Muscle of leg (tissue), 3 donors: ENCODE measurements at regions not wholly inside any gene's neighbourhood (a gene's known extent, or its start where the extent isn't known, plus 50 kb on each side); places are given as distances from the start of the nearest gene placed in this dataset.

ENCODE experiments used
- DNase-seq: peaks from one replicate; pipeline ENCODE4 v3.0.0; 2013
- H3K27ac ChIP-seq: one replicate; pipeline ENCODE4 v1.5.1; 2013; ENCODE audit warnings: mild to moderate bottlenecking, low read length, control low read depth
- H3K27me3 ChIP-seq: one replicate; pipeline ENCODE4 v1.6.1; 2013; ENCODE audit warnings: low read length; ENCODE audit not compliant: control insufficient read depth, insufficient read depth
- H3K36me3 ChIP-seq: one replicate; pipeline ENCODE4 v1.6.1; 2013; ENCODE audit warnings: low read length; ENCODE audit not compliant: control insufficient read depth, insufficient read depth
- H3K4me1 ChIP-seq: one replicate; pipeline ENCODE4 v1.6.1; 2013; ENCODE audit warnings: low read length; ENCODE audit not compliant: control insufficient read depth, insufficient read depth
- H3K4me3 ChIP-seq: one replicate; pipeline ENCODE4 v1.5.1; 2013; ENCODE audit warnings: low read length, control low read depth
- H3K9me3 ChIP-seq: replicated peaks from 2 replicates; pipeline ENCODE4 v1.6.1; 2013; ENCODE audit warnings: low read depth, low read length; ENCODE audit not compliant: control insufficient read depth
- WGBS: methylation state at CpG from one replicate; pipeline ENCODE4 v1.1.5; 2013; ENCODE audit warnings: missing lambda C conversion rate; ENCODE audit not compliant: insufficient coverage; 5-methylcytosine and 5-hydroxymethylcytosine counted together

GRCh38 chr1:229105822-229106525 lies 164.9 kb upstream of the RAB4A start:
- no peak for DNase-seq
- H3K4me3 ChIP-seq, result no peak overlapping the region

GRCh38 chr1:229106526-229107125 lies 164.3 kb upstream of the RAB4A start:
- Histone ChIP-seq H3K36me3 (no peaks in the 10 kb centered on the region), H3K27me3 (peaks cover 3% of the 10 kb centered on the region), H3K4me1 (peaks cover 18% of the 10 kb centered on the region), H3K27ac (no peak overlapping the region), H3K9me3 (no peaks in the 10 kb centered on the region), H3K4me3 (no peak overlapping the region)
- DNase-seq, result no peak
- WGBS, result 93% methylated on average over 3 of the region's 7 CpGs

More at GRCh38 chr1:229105822-229106525, 164.9 kb upstream of the RAB4A start:
- no peak overlapping the region for H3K27ac ChIP-seq
- peaks cover 3% of the 10 kb centered on the region for H3K27me3 ChIP-seq
- H3K36me3 ChIP-seq, result no peaks in the 10 kb centered on the region
- 86% methylated on average over 9 of the region's 11 CpGs for WGBS
- H3K4me1 ChIP-seq, result peaks cover 18% of the 10 kb centered on the region
- H3K9me3 ChIP-seq, result no peaks in the 10 kb centered on the region

GRCh38 chr1:229107304-229107815 lies 163.6 kb upstream of the RAB4A start:
- DNase-seq, result no peak
- Histone ChIP-seq H3K9me3 (no peaks in the 10 kb centered on the region), H3K27ac (no peak overlapping the region), H3K4me1 (peaks cover 18% of the 10 kb centered on the region), H3K4me3 (no peak overlapping the region), H3K36me3 (no peaks in the 10 kb centered on the region), H3K27me3 (peaks cover 3% of the 10 kb centered on the region)
- WGBS, result 68% methylated on average over 4 of the region's 6 CpGs

GRCh38 chr1:229107972-229108371 lies 162.9 kb upstream of the RAB4A start:
- DNase-seq, result no peak
- 71% methylated on average over 1 of the region's 2 CpGs for WGBS
- Histone ChIP-seq H3K4me1 (peaks cover 18% of the 10 kb centered on the region), H3K4me3 (no peak overlapping the region), H3K27me3 (peaks cover 3% of the 10 kb centered on the region), H3K27ac (no peak overlapping the region), H3K9me3 (no peaks in the 10 kb centered on the region), H3K36me3 (no peaks in the 10 kb centered on the region)

- no peaks in the 10 kb centered on the region for H3K36me3 ChIP-seq
- H3K9me3 ChIP-seq, result no peaks in the 10 kb centered on the region
- H3K27me3 ChIP-seq, result peaks cover 3% of the 10 kb centered on the region
- H3K4me1 ChIP-seq, result peaks cover 18% of the 10 kb centered on the region
- WGBS, result 77% methylated on average over 6 of the region's 10 CpGs
- no peak for DNase-seq
- no peak overlapping the region for H3K27ac ChIP-seq
- no peak overlapping the region for H3K4me3 ChIP-seq
Measured at GRCh38 chr1:229108598-229109201, 162.2 kb upstream of the RAB4A start.

- DNase-seq, result peak; percentile 78
- WGBS, result 74% methylated on average over 5 of the region's 5 CpGs
- H3K27ac ChIP-seq, result no peak overlapping the region
- peaks cover 18% of the 10 kb centered on the region for H3K4me1 ChIP-seq
- no peak overlapping the region for H3K4me3 ChIP-seq
- H3K9me3 ChIP-seq, result no peaks in the 10 kb centered on the region
- no peaks in the 10 kb centered on the region for H3K36me3 ChIP-seq
- H3K27me3 ChIP-seq, result peaks cover 3% of the 10 kb centered on the region
Measured at GRCh38 chr1:229109320-229109761, 161.6 kb upstream of the RAB4A start.

- 80% methylated on average over 1 of the region's 1 CpG for WGBS
- no peak overlapping the region for H3K27ac ChIP-seq
- DNase-seq, result no peak
- no peaks in the 10 kb centered on the region for H3K9me3 ChIP-seq
- H3K36me3 ChIP-seq, result no peaks in the 10 kb centered on the region
- H3K27me3 ChIP-seq, result peaks cover 3% of the 10 kb centered on the region
- peaks cover 21% of the 10 kb centered on the region for H3K4me1 ChIP-seq
- H3K4me3 ChIP-seq, result no peak overlapping the region
Measured at GRCh38 chr1:229110986-229111385, 159.9 kb upstream of the RAB4A start.

- WGBS, result 60% methylated on average over 1 of the region's 6 CpGs
- H3K27ac ChIP-seq, result no peak overlapping the region
- peaks cover 3% of the 10 kb centered on the region for H3K27me3 ChIP-seq
- no peaks in the 10 kb centered on the region for H3K9me3 ChIP-seq
- DNase-seq, result no peak
- no peaks in the 10 kb centered on the region for H3K36me3 ChIP-seq
- peaks cover 21% of the 10 kb centered on the region for H3K4me1 ChIP-seq
- no peak overlapping the region for H3K4me3 ChIP-seq
Measured at GRCh38 chr1:229111703-229112319, 159.1 kb upstream of the RAB4A start.

- Histone ChIP-seq H3K27ac (no peak overlapping the region), H3K4me3 (no peak overlapping the region), H3K4me1 (peaks cover 20% of the 10 kb centered on the region), H3K27me3 (peaks cover 3% of the 10 kb centered on the region), H3K36me3 (no peaks in the 10 kb centered on the region), H3K9me3 (no peaks in the 10 kb centered on the region)
- 100% methylated on average over 1 of the region's 3 CpGs for WGBS
- DNase-seq, result no peak
Measured at GRCh38 chr1:229112832-229113548, 157.9 kb upstream of the RAB4A start.
